NOMO-1 treated with dmso at 0.1 percent for 144 hours (cell line): ENCODE measurements at regions not wholly inside any gene's neighbourhood (a gene's known extent, or its start where the extent isn't known, plus 50 kb on each side); places are given as distances from the start of the nearest gene placed in this dataset.

Source experiments
- DNase-seq: peaks from one replicate; lab custom pipeline; 2025; ENCODE audit not compliant: unreplicated experiment; lab: John Stamatoyannopoulos, UW

GRCh38 chr13:63696055-63696454 lies 2280.4 kb upstream of the PCDH20 start:
- no peak for DNase-seq

GRCh38 chr13:63693696-63694095 lies 2278.0 kb upstream of the PCDH20 start:
- DNase-seq = no peak

DNA sequence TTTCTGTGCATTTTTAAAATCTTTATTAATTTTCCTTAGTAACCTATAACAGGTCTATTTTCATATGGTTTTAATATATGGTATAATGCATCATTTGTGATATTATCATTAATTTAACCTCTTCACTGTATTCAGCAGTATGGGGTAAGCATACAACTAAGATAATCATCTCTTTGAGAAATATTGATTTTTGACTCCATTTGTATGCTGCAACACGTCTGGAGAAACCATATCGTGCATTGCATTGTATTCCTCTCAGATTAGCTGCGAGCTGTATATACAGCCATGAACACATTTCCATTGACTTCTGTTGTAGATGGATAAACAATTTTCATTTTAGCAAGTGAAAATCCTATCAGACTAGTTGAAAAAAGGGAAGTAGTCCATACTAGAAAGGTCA lies 2275.8 kb upstream of the PCDH20 start:
- no peak for DNase-seq

DNA sequence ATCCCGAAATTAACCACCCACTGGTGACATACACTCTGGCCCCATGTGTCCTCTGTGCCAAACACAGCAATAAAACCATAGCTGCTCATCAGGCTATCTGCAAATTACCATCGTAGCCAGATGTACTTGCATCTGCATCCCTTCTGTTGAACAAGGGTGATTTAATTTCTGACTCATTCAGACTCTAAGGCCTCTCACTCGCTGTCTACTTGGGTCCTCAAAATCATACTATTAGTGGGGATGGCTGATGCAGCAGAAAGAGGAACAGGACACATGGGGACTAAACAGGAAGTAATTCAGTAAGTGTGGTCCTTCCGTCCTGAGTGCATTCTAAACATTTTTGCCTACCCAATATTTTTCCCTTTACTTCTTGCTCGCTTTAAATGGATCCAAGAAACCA lies 2275.0 kb upstream of the PCDH20 start:
- DNase-seq = no peak

DNA sequence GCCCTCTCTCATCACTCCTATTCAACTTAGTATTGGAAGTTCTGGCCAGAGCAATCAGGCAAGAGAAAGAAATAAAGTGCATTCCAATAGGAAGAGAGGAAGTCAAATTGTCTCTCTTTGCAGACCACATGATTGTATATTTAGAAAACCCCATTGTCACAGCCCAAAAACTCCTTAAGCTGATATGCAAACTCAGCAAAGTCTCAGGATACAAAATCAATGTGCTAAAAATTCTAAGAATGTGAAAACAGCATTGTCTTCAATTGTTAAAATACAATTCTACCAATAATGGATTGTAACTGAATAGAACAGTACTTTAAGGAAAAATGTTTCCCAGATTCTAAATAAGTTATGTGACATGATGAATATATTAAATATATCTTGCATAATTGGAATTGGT lies 2269.2 kb upstream of the PCDH20 start:
- no peak for DNase-seq

- DNase-seq = no peak
Measured at GRCh38 chr13:63680704-63681103, 2265.1 kb upstream of the PCDH20 start.

DNA sequence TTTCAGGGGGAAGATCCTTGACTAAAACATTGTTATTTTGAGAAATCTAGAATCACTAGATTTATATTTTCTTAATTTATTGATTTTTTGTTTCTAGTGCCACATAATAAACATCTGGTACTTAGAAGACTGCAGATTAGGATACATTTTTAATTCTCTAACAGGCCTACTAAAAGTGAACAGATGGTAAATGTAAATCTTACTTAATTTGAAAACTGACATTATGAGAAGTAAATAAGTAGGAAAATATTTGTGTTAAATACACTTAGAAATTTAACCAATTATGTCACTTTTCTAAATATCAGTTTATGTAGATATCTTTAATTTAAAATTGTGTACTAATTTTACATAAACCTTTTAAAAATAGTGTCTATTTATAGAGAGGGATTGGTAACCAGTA lies 2255.6 kb upstream of the PCDH20 start:
- DNase-seq = no peak

DNA sequence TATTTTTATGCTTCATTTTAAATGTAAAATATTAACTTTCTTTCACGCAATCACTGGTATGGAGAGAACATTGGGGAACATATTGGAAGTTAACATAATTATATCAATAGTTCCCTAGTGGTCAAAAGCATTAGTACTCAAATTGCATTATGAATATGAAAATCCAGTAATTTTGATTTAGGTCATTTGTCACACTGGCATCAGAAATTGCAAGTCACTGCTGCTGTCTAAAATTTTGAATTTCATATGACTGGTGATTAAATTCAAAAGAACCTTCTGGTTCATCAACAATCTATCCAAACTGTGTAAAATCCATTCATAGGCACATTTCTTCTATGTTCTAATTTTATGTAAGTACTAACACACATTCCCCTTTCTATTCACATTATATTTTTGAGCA lies 2235.7 kb upstream of the PCDH20 start:
- no peak for DNase-seq

- no peak for DNase-seq
Measured at GRCh38 chr13:63643543-63643942, 2227.9 kb upstream of the PCDH20 start.

GRCh38 chr13:63636316-63636993 lies 2220.8 kb upstream of the PCDH20 start:
- no peak for DNase-seq

DNA sequence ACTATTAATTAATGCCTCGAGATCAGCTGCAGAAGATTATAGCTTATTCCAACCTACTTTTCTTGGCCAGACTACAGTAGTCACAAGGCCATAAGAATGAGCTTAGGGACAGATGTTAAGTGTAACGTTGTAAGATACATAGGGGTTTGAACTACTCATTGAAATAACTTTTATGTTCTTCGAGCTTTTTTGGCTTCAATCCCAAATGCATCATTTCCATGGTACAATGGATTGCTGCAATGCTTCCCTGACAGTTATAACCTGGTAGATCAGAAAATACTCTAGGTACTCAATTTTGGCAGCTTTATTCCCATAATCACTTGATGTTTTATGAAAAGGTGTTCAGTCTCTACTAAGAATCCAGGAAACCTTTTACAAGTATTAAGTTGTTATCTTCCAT lies 2216.7 kb upstream of the PCDH20 start:
- no peak for DNase-seq

- DNase-seq = no peak
Measured at GRCh38 chr13:63631006-63631405, 2215.4 kb upstream of the PCDH20 start.

DNA sequence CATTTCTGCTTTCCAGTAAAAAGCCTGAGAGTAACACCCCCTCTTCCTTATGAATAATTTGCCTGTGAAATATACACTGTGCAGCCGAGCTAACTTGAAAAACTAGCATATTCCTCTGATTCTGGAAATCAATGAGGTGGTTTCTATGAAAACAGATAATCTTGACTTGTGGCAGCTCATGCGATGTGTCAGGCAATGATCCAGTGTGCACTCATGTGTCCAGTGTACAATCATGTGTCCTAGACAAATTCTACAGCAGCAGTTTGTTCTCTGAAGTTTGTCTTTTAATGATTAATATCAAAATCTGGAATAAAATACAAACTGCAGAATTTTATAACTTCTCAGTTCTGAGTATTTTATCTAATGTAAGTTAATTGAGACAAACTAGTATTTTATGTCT lies 2213.9 kb upstream of the PCDH20 start:
- DNase-seq = no peak

DNA sequence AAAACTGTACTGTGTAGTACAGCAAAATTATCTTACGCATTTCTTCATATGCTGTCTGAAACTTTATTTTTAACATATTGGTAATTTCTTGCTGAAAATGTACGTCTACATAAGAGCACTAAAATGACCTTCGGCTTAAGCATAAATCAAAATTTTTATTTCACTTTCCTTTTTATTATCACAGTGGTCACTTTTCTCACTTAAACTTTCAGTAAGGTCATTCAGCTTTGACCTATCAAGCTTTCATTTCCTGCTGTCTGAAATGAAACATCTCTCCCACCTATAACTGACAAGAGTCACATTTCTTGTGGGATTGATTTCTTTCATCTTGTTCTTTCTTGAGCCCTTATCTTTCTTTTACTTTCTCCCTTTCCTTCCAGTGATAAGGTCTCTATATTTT lies 2212.7 kb upstream of the PCDH20 start:
- no peak for DNase-seq

DNA sequence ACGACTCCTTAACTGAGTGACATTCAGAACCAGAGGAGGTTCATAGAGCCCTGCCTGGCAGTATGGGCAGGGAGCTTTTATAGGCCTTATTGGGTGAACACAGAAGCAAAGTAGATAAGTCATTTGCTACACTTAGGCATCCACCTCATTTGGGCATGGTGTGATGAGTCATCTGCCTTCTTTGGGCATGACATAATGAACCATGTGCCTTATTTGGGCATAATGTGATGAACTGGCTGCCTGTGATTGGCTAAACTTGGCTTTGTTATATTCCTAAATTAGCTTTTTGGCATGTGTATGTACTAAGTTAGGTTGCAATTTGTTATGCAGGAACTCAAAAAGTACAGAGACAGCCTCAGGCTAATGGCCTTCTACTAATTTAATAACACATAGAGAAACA lies 2210.2 kb upstream of the PCDH20 start:
- DNase-seq = no peak

GRCh38 chr13:63614874-63615612 lies 2199.4 kb upstream of the PCDH20 start:
- DNase-seq = no peak

DNA sequence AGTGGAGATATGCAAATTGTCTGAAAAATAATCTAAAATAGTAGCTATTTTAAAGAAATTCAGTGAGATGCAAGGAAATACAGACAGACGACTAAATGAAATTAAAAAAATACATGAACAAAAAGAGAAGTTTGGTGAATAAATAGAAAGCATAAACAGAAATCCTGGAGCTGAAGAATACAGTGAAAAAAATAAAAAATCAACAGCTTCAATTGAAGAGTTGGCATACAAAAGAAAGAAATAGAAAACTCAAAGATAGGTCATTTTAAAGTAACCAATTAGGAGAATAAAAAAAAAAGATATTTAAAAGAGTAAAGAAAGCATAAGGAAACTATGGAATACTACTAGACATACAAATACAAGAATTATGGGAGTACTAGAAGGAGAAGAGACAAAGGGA lies 2191.5 kb upstream of the PCDH20 start:
- no peak for DNase-seq

- DNase-seq = no peak
Measured at GRCh38 chr13:63605962-63606361, 2190.3 kb upstream of the PCDH20 start.

DNA sequence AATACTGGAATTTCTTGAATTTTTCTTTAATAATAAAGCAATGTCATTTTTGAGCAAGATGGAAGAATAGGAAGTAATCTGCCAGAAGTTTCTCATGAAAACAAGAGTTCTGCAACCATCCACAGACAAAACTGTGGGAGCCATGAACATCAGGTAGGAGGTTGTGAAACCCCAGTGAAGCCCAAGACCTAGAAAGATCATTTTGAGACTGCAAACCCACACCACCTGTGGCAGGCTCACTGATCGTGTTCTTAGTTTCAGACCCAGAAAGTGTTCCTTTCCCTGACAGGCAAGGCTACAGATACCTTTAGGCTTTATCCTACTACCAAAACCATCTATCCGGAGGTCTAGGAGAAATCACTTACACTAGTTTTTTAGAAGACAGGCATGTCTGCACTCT lies 2189.8 kb upstream of the PCDH20 start:
- no peak for DNase-seq

GRCh38 chr13:63595811-63596210 lies 2180.2 kb upstream of the PCDH20 start:
- no peak for DNase-seq

DNA sequence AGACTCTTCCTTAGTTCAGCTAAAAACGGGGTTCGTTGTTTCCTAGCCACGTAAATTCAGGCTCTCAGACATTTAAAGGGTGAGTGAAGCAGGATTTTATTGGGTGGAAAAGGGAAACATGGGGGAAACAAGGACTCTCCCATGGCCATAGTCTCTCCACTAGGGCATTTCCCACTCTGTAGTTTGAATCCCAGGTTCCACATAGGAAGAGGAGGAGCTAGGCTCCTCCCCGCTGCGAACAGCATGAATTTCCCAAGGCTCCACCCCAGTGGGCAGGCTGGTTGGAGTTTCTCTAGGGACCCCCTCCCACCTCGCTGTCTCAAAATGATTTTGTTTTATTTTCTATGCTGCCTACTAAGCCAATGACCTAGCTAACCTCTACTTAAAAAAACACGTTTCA lies 2170.8 kb upstream of the PCDH20 start:
- no peak for DNase-seq

- no peak for DNase-seq
Measured at GRCh38 chr13:63578796-63579195, 2163.1 kb upstream of the PCDH20 start.

GRCh38 chr13:63567031-63567430 lies 2151.4 kb upstream of the PCDH20 start:
- DNase-seq = no peak
